NCI-H1417 treated with DMSO at 0.1 percent for 48 hours (cell line): ENCODE measurements at regions not wholly inside any gene's neighbourhood (a gene's known extent, or its start where the extent isn't known, plus 50 kb on each side); places are given as distances from the start of the nearest gene placed in this dataset.

Experiments used
- DNase-seq: peaks from one replicate; lab custom pipeline; 2025; lab: John Stamatoyannopoulos, UW

DNA sequence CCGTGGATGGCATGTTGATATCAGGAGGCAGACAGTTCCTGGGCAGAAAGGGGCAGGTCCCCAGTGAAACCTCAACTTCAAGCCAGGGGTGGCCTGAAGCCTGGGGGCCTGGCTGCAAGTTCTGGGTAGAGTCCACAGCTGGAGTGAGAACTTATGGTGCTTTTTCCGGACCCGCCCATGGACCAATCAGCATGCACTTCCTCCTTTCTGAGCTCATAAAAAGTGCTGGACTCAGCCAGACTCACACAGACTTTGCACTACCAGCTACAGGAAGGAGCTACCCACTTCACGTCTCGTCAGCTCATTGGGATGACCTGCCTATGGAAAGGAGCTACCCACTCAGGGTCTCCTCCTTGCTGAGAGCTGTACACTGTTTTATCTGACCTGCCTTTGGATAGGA lies 183.1 kb upstream of the MC4R start:
- DNase-seq = no peak

DNA sequence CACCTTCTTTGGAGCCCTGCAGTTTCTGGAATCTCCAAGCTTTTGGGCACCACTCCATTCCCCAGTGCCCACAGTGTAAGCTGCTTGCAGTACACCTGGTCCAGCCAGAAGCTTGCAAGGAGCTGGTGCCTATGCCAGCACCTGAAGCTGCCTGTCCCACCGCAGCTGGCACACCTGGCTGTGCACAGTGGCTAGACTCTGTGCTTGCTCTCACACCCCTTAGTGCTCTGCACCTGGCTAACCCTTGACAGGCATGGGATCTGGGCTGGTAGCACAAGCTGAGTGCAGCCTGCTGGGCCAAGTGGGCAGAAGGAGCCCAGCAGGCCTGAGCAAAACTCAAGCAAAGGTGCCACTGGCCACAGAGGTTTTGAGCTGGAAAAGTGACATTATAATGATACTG lies 183.8 kb upstream of the MC4R start:
- DNase-seq = no peak

DNA sequence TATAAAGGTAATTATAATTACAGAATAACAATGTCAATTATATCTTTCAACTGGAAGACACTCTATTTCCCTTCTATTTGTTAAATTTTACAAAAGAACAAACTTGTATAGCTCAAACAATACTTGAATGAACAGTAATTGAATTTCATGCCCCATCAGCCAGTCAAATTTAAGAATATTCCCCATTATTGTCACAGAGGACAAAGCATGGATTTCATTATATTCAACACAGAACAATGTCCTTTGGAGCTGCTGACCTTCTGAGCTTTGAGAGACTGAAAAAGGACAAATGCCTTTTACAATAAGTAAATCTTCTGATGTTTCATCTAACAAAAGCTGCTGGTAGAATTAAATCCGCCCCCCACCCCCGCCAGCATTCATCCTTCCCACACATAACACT lies 187.5 kb upstream of the MC4R start:
- no peak for DNase-seq

- no peak for DNase-seq
Observed at GRCh38 chr18:60563082-60563481, 190.5 kb upstream of the MC4R start.

DNA sequence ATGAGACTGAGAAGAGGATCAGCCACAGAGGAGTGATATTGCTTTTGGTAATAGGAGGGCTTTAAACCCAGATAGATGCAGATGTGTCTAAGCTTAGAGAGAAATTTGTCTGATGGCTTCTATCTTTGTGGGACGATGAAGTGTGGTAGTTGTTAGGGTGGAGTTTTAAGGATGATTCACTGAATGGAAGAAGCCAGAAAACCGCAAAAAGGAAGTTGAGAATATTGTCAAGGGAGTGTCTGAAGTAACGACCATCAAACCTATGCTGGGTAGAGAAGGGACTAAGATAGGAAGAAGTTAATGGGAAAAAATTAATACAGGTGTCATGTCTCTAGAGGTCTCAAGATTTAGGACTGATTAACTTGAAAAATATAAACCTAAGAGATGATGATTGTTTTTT lies 195.6 kb upstream of the MC4R start:
- DNase-seq = no peak

- no peak for DNase-seq
Observed at GRCh38 chr18:60570172-60570571, 197.6 kb upstream of the MC4R start.

- no peak for DNase-seq
Observed at GRCh38 chr18:60577457-60577856, 204.9 kb upstream of the MC4R start.

- DNase-seq = no peak
Observed at GRCh38 chr18:60585670-60586069, 213.1 kb upstream of the MC4R start.

- no peak for DNase-seq
Observed at GRCh38 chr18:60593249-60593648, 220.7 kb upstream of the MC4R start.

GRCh38 chr18:60596928-60597327 lies 224.4 kb upstream of the MC4R start:
- DNase-seq = no peak

DNA sequence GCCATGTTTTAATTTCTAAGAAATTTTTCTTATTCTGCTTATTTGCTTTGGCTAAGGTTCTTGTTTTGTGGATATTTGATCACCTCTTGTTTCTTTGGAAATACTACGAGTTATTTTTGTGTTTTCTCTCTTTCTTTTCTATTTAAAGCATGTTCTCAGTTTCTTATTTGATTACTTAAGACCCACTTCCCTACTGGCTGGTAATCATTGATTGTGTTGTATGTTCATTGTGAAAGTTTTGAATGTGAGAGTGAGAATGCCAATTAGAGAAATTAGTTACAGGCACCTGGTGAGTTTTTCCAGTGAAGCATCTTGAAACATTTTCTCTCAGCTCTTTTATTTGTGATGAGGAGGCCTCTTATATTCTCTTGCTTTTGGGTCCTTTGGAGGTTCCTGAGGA lies 226.7 kb upstream of the MC4R start:
- no peak for DNase-seq

GRCh38 chr18:60599995-60600394 lies 227.4 kb upstream of the MC4R start:
- DNase-seq = no peak

- no peak for DNase-seq
Observed at GRCh38 chr18:60601249-60601648, 228.7 kb upstream of the MC4R start.

DNA sequence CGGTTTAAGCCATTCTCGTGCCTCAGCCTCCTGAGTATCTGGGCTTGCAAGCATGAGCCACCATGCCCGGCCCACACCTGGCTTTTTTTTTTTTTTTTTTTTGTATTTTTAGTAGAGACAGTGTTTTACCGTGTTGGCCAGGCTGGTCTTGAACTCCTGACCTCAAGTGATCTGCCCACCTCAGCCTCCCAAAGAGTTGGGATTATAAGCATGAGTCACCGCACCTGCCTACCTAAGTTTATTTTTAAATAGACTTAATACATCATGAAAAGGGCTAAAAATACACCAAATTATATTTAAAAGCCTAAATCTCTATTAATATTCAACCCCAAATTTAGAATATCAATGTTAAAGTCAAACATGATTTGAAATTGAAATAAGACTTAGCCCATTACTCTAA lies 250.8 kb upstream of the MC4R start:
- no peak for DNase-seq

DNA sequence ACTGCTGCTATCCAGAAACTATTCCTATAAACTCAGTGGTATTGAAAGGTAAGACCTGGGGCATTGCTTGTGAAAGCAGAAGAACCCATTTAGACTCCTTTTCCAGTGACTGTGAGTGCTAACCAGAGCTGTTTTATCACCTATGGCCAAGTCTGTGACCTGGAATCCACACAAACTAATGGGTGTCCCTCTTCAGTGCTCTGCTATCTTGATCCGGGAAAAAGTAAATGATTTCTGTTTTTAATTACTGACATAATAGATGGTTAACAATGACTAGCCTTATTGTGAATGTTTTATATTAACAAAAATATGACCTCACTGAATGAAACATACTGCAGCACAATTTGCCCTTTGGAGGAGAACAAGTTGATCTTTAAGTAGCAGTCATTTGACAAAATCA lies 251.6 kb upstream of the MC4R start:
- no peak for DNase-seq

DNA sequence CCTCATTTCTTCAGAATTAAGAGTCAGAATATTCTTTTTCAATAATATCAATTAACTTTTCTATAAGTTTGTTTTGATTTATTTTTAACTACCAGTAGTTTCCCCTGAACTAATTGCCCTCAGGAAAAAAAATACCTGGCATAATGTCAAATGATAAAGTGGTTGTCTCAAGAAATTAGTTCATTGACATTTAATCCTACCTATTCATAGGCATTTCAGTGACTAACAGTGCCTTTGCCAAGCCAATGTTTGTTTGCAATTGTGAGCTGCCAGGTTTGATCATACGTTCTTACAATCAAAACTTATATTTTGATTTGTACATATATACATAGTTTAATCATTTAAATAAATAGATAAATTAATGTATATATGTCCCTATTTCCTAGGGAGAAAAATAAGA lies 267.3 kb upstream of the MC4R start:
- no peak for DNase-seq

DNA sequence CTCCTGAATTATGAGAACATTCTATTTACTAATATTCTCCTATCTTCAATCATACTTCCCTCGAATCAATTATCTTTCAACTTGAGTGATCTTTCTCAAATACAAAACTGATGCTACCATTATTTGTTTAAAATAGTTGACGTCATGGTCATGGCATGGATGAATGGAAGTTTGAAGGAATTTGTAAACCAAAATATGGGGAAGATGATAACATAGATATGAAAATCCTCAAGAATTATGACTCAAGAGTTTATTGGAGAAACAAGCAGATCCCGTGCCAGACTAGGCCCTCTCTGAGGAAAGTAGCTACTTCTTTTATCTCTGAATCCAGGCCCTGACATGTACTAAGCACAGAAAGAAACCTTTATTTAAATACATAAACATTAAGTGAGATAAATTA lies 270.4 kb upstream of the MC4R start:
- no peak for DNase-seq

- no peak for DNase-seq
Observed at GRCh38 chr18:60646725-60647124, 274.1 kb upstream of the MC4R start.

DNA sequence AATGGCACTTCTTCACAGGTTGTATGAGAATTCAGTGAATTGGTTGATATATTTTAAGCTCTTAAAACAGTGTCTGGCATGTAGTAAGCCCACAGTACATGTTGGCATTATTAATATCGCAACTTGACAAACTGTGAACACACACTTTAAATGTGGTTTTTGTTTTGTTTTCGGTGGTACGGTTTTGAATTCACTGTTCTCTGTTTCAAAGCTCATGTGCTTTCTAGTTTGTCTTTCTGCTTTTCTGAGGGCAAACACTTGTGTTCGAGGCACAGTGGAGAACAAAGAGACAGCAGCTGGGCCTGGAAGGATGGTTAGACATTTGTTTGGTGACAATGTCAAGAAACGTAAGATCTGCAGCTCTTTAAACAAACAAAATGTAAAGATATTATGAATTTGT lies 276.5 kb upstream of the MC4R start:
- no peak for DNase-seq

DNA sequence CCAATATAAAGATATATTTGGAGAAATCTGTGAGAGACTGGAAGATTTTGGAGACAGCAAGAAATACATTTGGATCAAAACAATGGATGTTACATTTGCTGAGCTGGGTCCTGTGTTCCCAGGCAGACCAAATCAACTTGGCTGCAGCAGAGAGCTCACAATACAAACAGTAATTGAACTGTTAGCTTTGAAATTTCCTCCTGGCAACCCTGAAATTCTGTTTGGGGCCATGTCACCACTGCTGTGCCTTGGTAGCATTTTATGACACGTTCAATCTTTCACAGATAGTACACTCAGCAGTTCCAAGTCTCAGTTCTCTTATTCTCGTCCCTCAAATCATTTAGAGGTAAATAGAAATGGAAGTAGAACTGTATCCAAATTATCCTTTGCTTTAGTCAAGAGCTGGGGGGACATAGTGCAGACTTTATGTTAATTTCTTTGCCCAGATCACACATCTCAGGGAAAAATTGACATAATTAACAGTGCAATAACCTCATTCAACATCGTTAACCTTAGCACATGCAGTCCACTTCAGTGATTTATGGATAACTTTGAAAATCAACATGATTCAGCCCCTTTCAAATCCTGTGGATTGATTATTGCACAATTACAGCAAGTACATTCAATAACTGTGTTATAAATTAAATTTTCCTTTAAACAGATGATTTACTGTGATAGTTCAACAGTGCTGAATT lies 277.4 kb upstream of the MC4R start:
- DNase-seq = peak; percentile 61

- no peak for DNase-seq
Observed at GRCh38 chr18:60654298-60654697, 281.7 kb upstream of the MC4R start.

- DNase-seq = no peak
Observed at GRCh38 chr18:60656553-60656952, 284.0 kb upstream of the MC4R start.

GRCh38 chr18:60662491-60662890 lies 289.9 kb upstream of the MC4R start:
- DNase-seq = no peak
